ENCODE measurements at regions not wholly inside any gene's neighbourhood (a gene's known extent, or its start where the extent isn't known, plus 50 kb on each side); places are given as distances from the start of the nearest gene placed in this dataset.

GRCh38 chr17:54771409-54771915 is 129.2 kb upstream of the TOM1L1 start:
- Histone ChIP-seq H3K4me3 (ENCODE audit: low read length) (no peak overlapping the region), H3K9me3 (ENCODE audit: insufficient read depth, low read depth, low read length) (no peaks in the 10 kb centered on the region), H3K27ac (ENCODE audit: low read depth, low read length) (no peak overlapping the region), H3K9ac (ENCODE audit: low read depth, low read length) (no peak overlapping the region), H3K36me3 (ENCODE audit: insufficient read depth, low read length) (no peaks in the 10 kb centered on the region), H3K27me3 (ENCODE audit: insufficient read depth, low read length) (no peaks in the 10 kb centered on the region), H3K4me1 (ENCODE audit: insufficient read depth, low read length) (peaks cover 7% of the 10 kb centered on the region; the same call in 1 of the 2 replicates)
- 80% methylated on average over 1 of the region's 1 CpG for WGBS

GRCh38 chr17:54780238-54780637 is 120.4 kb upstream of the TOM1L1 start:
- no peak overlapping the region for H3K4me3 ChIP-seq (ENCODE audit: low read length)
- no peaks in the 10 kb centered on the region for H3K36me3 ChIP-seq (ENCODE audit: insufficient read depth, low read length)
- H3K9me3 ChIP-seq (ENCODE audit: insufficient read depth, low read depth, low read length) = no peaks in the 10 kb centered on the region
- H3K27ac ChIP-seq (ENCODE audit: low read depth, low read length) = no peak overlapping the region
- 96% methylated on average over 2 of the region's 2 CpGs for WGBS
- H3K27me3 ChIP-seq (ENCODE audit: insufficient read depth, low read length) = no peaks in the 10 kb centered on the region
- H3K9ac ChIP-seq (ENCODE audit: low read depth, low read length) = no peak overlapping the region
- H3K4me1 ChIP-seq (ENCODE audit: insufficient read depth, low read length) = no peaks in the 10 kb centered on the region

- no peaks in the 10 kb centered on the region for H3K27me3 ChIP-seq (ENCODE audit: insufficient read depth, low read length)
- H3K9ac ChIP-seq (ENCODE audit: low read depth, low read length) = no peak overlapping the region
- H3K4me3 ChIP-seq (ENCODE audit: low read length) = no peak overlapping the region
- no peaks in the 10 kb centered on the region for H3K36me3 ChIP-seq (ENCODE audit: insufficient read depth, low read length)
- H3K4me1 ChIP-seq (ENCODE audit: insufficient read depth, low read length) = no peaks in the 10 kb centered on the region
- 90% methylated on average over 3 of the region's 3 CpGs for WGBS
- no peak overlapping the region for H3K27ac ChIP-seq (ENCODE audit: low read depth, low read length)
- no peaks in the 10 kb centered on the region for H3K9me3 ChIP-seq (ENCODE audit: insufficient read depth, low read depth, low read length)
Measured at GRCh38 chr17:54781389-54781788, 119.3 kb upstream of the TOM1L1 start.

- H3K9me3 ChIP-seq (ENCODE audit: insufficient read depth, low read depth, low read length) = no peaks in the 10 kb centered on the region
- H3K36me3 ChIP-seq (ENCODE audit: insufficient read depth, low read length) = no peaks in the 10 kb centered on the region
- no peak overlapping the region for H3K9ac ChIP-seq (ENCODE audit: low read depth, low read length)
- H3K27ac ChIP-seq (ENCODE audit: low read depth, low read length) = no peak overlapping the region
- no peaks in the 10 kb centered on the region for H3K4me1 ChIP-seq (ENCODE audit: insufficient read depth, low read length)
- 93% methylated on average over 3 of the region's 3 CpGs for WGBS
- no peaks in the 10 kb centered on the region for H3K27me3 ChIP-seq (ENCODE audit: insufficient read depth, low read length)
- no peak overlapping the region for H3K4me3 ChIP-seq (ENCODE audit: low read length)
Measured at GRCh38 chr17:54784305-54784704, 116.3 kb upstream of the TOM1L1 start.

GRCh38 chr17:54785643-54786268 is 114.9 kb upstream of the TOM1L1 start:
- 97% methylated on average over 7 of the region's 8 CpGs for WGBS

GRCh38 chr17:54789101-54789880 is 111.4 kb upstream of the TOM1L1 start:
- Histone ChIP-seq H3K9me3 (ENCODE audit: insufficient read depth, low read depth, low read length) (no peaks in the 10 kb centered on the region), H3K4me1 (ENCODE audit: insufficient read depth, low read length) (no peaks in the 10 kb centered on the region), H3K9ac (ENCODE audit: low read depth, low read length) (no peak overlapping the region), H3K36me3 (ENCODE audit: insufficient read depth, low read length) (no peaks in the 10 kb centered on the region), H3K4me3 (ENCODE audit: low read length) (no peak overlapping the region), H3K27ac (ENCODE audit: low read depth, low read length) (no peak overlapping the region), H3K27me3 (ENCODE audit: insufficient read depth, low read length) (no peaks in the 10 kb centered on the region)
- 88% methylated on average over 10 of the region's 10 CpGs for WGBS

More at GRCh38 chr17:54785643-54786268, 114.9 kb upstream of the TOM1L1 start:
- Histone ChIP-seq H3K27ac (ENCODE audit: low read depth, low read length) (no peak overlapping the region), H3K9ac (ENCODE audit: low read depth, low read length) (no peak overlapping the region), H3K4me1 (ENCODE audit: insufficient read depth, low read length) (no peaks in the 10 kb centered on the region), H3K4me3 (ENCODE audit: low read length) (no peak overlapping the region), H3K9me3 (ENCODE audit: insufficient read depth, low read depth, low read length) (no peaks in the 10 kb centered on the region), H3K27me3 (ENCODE audit: insufficient read depth, low read length) (no peaks in the 10 kb centered on the region), H3K36me3 (ENCODE audit: insufficient read depth, low read length) (no peaks in the 10 kb centered on the region)

GRCh38 chr17:54793271-54793670 is 107.4 kb upstream of the TOM1L1 start:
- H3K4me3 ChIP-seq (ENCODE audit: low read length) = no peak overlapping the region
- H3K9ac ChIP-seq (ENCODE audit: low read depth, low read length) = no peak overlapping the region
- WGBS = 91% methylated on average over 3 of the region's 3 CpGs
- H3K4me1 ChIP-seq (ENCODE audit: insufficient read depth, low read length) = no peaks in the 10 kb centered on the region
- H3K36me3 ChIP-seq (ENCODE audit: insufficient read depth, low read length) = no peaks in the 10 kb centered on the region
- no peaks in the 10 kb centered on the region for H3K27me3 ChIP-seq (ENCODE audit: insufficient read depth, low read length)
- no peaks in the 10 kb centered on the region for H3K9me3 ChIP-seq (ENCODE audit: insufficient read depth, low read depth, low read length)
- no peak overlapping the region for H3K27ac ChIP-seq (ENCODE audit: low read depth, low read length)

- no peaks in the 10 kb centered on the region for H3K36me3 ChIP-seq (ENCODE audit: insufficient read depth, low read length)
- no peaks in the 10 kb centered on the region for H3K27me3 ChIP-seq (ENCODE audit: insufficient read depth, low read length)
- no peak overlapping the region for H3K4me3 ChIP-seq (ENCODE audit: low read length)
- H3K9me3 ChIP-seq (ENCODE audit: insufficient read depth, low read depth, low read length) = no peaks in the 10 kb centered on the region
- no peak overlapping the region for H3K9ac ChIP-seq (ENCODE audit: low read depth, low read length)
- no peaks in the 10 kb centered on the region for H3K4me1 ChIP-seq (ENCODE audit: insufficient read depth, low read length)
- no peak overlapping the region for H3K27ac ChIP-seq (ENCODE audit: low read depth, low read length)
Measured at GRCh38 chr17:54795046-54795445, 105.6 kb upstream of the TOM1L1 start.

- no peak overlapping the region for H3K27ac ChIP-seq (ENCODE audit: low read depth, low read length)
- no peaks in the 10 kb centered on the region for H3K9me3 ChIP-seq (ENCODE audit: insufficient read depth, low read depth, low read length)
- no peaks in the 10 kb centered on the region for H3K27me3 ChIP-seq (ENCODE audit: insufficient read depth, low read length)
- no peak overlapping the region for H3K9ac ChIP-seq (ENCODE audit: low read depth, low read length)
- no peaks in the 10 kb centered on the region for H3K36me3 ChIP-seq (ENCODE audit: insufficient read depth, low read length)
- no peaks in the 10 kb centered on the region for H3K4me1 ChIP-seq (ENCODE audit: insufficient read depth, low read length)
- whole genome bisulfite sequencing = 73% methylated on average over 2 of the region's 2 CpGs
- H3K4me3 ChIP-seq (ENCODE audit: low read length) = no peak overlapping the region
Measured at GRCh38 chr17:54807331-54807730, 93.3 kb upstream of the TOM1L1 start.

GRCh38 chr17:54813896-54814295 is 86.8 kb upstream of the TOM1L1 start:
- no peak overlapping the region for H3K4me3 ChIP-seq (ENCODE audit: low read length)

GRCh38 chr17:54814371-54814770 is 86.3 kb upstream of the TOM1L1 start:
- Histone ChIP-seq H3K4me3 (ENCODE audit: low read length) (no peak overlapping the region), H3K4me1 (ENCODE audit: insufficient read depth, low read length) (no peaks in the 10 kb centered on the region; the same call in 1 of the 2 replicates), H3K27ac (ENCODE audit: low read depth, low read length) (no peak overlapping the region), H3K36me3 (ENCODE audit: insufficient read depth, low read length) (no peaks in the 10 kb centered on the region), H3K27me3 (ENCODE audit: insufficient read depth, low read length) (no peaks in the 10 kb centered on the region), H3K9ac (ENCODE audit: low read depth, low read length) (no peak overlapping the region), H3K9me3 (ENCODE audit: insufficient read depth, low read depth, low read length) (no peaks in the 10 kb centered on the region)
- WGBS = 90% methylated on average over 3 of the region's 3 CpGs

More at GRCh38 chr17:54813896-54814295, 86.8 kb upstream of the TOM1L1 start:
- Histone ChIP-seq H3K36me3 (ENCODE audit: insufficient read depth, low read length) (no peaks in the 10 kb centered on the region), H3K9ac (ENCODE audit: low read depth, low read length) (no peak overlapping the region), H3K4me1 (ENCODE audit: insufficient read depth, low read length) (no peaks in the 10 kb centered on the region; the same call in 1 of the 2 replicates), H3K27ac (ENCODE audit: low read depth, low read length) (no peak overlapping the region), H3K27me3 (ENCODE audit: insufficient read depth, low read length) (no peaks in the 10 kb centered on the region), H3K9me3 (ENCODE audit: insufficient read depth, low read depth, low read length) (no peaks in the 10 kb centered on the region)
- 100% methylated on average over 1 of the region's 1 CpG for WGBS
